Anterior cingulate cortex (tissue), 58 donors: ENCODE measurements at regions not wholly inside any gene's neighbourhood (a gene's known extent, or its start where the extent isn't known, plus 50 kb on each side); places are given as distances from the start of the nearest gene placed in this dataset.
"Not testable (repeated sequence)": the region's sequence is repeated elsewhere in the genome, so short reads cannot be mapped to it uniquely, and the experiment has no call there.

ENCODE experiments used
- DNase-seq, 58 donors: peaks; one replicate each; lab custom pipeline; 2025; lab: John Stamatoyannopoulos, UW

GRCh38 chr18:35822413-35822812 lies 150.1 kb upstream of the RMP24 start:
- DNase-seq: no peak

DNA sequence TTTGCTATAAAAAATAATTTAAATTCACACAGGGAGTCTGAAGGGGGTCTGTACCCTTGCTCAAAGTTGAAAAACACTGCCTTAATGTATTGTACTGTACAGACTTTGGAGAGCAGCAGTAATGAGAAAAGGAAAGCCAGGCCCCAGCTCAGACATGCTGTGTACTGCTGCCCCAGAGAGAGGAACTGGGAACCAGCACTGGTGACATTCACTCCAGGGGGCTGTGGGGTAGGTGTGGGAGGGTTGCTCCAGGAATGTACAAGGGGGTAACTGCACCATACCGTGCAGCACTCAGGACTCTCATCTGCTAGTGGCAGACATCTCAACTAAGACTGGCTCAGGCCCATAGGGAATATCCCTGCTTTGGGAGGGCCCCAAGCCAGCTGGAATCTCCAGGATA lies 146.0 kb upstream of the RMP24 start:
- DNase-seq: no peak

GRCh38 chr18:35827275-35827902 lies 145.1 kb upstream of the RMP24 start:
- no peak for DNase-seq

DNA sequence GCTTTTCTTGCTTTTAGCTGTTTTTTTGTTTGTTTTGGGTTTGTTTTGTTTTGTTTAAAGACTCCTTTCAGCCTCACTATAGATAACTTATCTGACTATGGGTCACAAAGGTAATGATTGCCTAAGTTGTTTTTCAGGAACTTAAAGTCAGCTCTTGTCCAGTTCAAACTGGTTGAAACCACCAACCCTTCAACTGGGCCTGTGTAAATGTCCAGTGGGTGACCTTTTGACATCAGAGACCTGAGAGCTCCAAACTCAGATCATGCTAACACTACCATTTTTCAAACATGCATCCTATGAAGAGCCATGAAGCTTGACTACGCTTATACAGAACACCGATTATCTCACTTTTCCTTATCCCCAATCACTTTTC lies 144.6 kb upstream of the RMP24 start:
- DNase-seq: no peak

DNA sequence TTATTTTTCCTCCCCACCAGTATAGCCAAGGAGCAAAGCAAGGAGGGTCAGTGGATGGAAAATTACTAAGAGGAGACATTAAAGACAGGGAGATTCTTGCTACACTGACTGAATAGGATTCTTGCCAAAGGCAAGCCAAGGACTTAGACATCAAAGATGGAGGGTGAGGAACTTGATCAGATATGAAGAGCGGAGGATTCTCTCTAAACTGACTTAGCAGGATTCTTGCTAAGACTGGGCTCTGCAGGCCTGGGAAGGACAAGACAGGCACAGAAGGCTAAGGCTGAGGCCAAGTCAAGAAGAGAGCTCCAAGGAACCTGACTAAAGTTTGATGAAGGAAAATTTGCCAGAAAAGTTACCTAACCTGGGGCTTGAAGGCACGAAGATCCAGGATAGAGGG lies 143.9 kb upstream of the RMP24 start:
- DNase-seq: no peak

GRCh38 chr18:35835366-35835765 lies 137.1 kb upstream of the RMP24 start:
- no peak for DNase-seq

GRCh38 chr18:35835833-35836232 lies 136.6 kb upstream of the RMP24 start:
- no peak for DNase-seq

DNA sequence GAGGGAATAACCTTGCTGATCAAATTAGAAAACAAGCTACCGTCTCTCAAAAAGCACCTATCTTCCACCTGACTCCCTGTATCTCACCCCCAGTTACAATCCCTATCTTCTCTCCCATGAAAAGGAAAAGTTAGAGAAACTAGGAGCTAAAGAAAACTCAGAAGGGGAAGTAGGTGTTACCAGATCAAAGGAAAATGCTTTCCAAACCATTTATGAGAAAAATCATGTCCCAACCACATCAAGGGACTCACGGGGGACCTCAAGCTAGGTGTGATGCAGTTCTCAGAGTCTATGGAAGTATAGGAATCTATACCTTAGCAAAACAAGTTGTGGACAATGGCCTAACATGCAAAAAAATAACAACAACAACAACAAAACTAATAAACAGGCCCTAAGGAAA lies 135.5 kb upstream of the RMP24 start:
- no peak for DNase-seq

- DNase-seq: no peak
Measured at GRCh38 chr18:35837922-35838496, 134.5 kb upstream of the RMP24 start.

- no peak for DNase-seq
Measured at GRCh38 chr18:35841283-35841682, 131.2 kb upstream of the RMP24 start.

DNA sequence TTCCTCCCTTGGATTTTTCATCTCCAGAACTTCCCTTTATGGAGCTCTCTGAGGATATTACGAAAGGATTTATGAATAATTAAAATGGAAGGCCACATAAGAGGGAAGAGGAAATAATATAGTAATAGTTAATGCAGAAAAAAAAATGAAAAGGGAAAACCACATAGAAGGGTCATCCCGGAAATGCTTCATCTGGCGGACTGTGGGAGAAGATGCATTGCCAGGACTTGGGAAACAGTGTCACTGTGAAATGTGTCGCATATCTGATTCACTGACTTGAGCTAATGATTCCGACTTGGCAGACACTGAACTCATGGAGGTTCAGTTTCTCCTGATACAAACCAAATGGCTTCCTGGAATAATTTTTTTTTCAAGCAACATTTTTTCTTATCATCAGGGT lies 129.9 kb upstream of the RMP24 start:
- DNase-seq: no peak

DNA sequence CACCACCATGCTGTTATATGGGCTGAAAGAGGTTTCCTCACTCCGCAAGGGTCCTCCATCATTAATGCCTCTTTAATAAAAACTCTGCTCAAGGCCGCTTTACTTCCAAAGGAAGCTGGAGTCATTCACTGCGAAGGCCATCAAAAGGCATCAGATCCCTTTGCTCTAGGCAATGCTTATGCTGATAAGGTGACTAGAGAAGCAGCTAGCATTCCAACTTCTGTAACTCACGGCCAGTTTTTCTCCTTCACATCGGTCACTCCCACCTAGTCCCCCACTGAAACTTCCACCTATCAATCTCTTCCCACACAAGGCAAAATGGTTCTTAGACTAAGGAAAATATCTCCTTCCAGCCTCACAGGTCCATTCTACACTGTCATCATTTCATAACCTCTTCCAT lies 124.2 kb upstream of the RMP24 start:
- DNase-seq: not testable (repeated sequence)

DNA sequence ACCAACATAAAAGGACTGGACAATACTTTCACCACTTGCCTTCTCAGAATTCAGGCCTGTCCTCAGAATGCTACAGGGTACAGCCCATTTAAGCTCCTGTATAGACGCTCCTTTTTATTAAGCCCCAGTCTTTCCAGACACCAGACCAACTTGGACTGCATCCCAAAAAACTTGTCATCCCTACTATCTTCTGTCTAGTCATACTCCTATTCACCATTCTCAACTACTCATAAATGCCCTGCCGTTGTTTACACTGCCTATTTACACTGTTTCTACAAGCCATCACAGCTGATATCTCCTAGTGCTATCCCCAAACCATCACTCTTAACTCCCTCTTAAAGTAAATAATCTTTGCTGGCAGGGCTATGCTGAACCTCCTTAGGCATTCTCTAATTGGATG lies 123.2 kb upstream of the RMP24 start:
- DNase-seq: not testable (repeated sequence)

DNA sequence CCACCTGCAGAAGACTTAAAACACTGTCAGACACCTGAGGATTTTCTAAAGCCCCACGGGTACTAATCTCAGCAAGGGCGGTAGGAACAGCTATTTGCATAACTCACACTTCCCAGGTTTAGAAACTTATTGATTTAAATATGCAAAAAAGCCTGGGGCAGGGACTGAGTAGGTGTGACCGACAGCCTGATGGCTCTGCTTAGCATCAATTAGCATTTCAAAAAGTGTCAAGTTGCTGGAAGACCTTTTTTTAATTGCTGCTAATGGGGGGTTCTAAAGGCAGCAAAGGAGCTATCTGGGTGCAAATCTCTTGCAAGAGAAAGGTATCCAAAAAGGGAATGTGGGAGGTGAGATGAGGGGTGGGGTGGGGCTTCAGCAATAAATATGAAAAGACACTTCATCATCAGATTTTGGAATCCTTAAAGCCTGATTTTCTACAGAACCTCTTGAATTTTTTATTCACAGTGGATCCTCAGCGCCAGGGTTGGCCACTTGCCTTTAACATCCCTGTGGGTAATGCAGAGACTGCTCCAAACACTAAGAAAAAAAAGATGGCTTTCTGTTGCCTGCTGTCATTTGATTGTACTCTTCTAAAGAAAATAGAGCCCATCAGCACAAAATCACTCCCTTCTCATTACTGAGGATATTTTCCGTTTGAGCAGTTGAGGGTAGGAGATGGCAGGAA lies 121.1 kb upstream of the RMP24 start:
- peak in 8 of 58 donors; percentile 2 to 40 (median 9) for DNase-seq

DNA sequence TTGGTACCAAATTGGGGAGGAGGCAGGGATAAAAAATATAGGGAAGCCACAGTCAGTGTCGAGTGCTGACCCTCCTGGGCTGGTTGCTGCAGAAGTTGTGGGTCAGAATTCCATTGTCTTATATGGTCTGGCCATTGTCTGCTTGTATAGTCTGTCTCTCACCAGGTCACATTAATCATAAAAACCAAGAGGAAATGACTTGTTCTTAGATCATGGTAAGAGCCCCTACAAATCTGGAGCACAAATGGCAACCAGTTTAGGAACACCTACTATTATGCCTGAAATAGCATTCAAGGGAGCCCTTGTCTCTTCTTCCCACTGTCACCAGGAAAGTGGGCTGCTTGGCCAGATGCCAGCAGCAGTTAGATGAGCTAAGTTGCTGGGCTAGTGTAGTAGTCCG lies 119.7 kb upstream of the RMP24 start:
- no peak for DNase-seq

- no peak for DNase-seq
Measured at GRCh38 chr18:35854095-35854494, 118.4 kb upstream of the RMP24 start.

DNA sequence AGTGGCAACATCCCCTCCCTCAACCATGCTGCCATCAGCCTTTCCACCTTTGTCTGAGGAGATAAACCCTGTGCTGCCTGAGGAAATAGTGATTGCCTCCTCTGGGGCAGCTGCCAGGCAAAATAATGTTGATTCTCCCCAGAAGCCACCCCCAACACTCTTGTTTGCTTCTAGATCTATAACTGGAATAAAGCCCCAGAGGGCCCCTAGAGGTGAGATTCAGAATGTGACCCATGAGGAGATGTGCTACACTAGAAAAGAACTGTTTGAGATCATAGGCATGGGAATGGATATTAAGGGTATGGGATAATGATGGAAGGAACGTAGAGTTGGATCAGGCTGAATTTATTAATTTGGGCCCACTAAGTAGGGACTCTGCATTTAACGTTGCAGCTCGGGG lies 116.3 kb upstream of the RMP24 start:
- DNase-seq: no peak

DNA sequence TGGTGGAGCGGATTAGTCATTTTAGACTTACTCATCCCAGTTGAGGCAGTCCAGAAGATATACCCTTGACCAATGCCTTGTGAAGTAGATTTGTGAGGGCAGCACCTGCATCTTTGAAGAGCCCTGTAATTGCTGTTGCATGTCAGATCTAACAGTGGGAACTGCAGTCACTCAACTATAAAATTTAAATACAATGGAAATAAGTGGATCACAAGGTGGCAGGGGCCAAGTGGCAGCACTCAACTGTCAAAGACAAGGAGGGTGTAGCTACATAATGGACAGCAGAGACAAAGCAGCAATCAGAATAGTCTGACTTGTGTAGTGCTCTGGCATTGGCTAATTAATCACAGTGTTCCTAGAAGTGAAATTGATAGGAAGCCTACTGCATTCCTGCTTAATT lies 115.8 kb upstream of the RMP24 start:
- not testable (repeated sequence) for DNase-seq

DNA sequence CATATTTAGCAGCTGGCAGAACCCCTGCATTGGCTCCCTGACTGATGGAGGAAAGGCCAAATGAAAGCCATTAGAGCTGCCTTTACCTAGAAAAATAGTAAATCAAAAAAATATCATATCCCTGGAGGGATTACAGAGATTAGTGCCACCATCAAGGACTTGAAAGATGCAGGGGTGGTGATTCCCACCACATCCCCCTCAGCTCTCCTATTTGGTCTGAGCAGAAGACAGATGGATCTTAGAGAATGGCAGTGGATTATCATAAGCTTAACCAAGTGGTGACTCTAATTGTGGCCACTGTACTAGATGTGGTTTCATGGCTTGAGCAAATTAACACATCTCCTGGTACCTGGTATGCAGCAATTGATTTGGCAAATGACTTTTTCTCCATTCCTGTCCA lies 114.9 kb upstream of the RMP24 start:
- not testable (repeated sequence) for DNase-seq

- peak in 1 of 58 donors; percentile 24 for DNase-seq
Measured at GRCh38 chr18:35861367-35862118, 110.9 kb upstream of the RMP24 start.

- no peak for DNase-seq
Measured at GRCh38 chr18:35862119-35862640, 110.3 kb upstream of the RMP24 start.
